ENCODE measurements at regions not wholly inside any gene's neighbourhood (a gene's known extent, or its start where the extent isn't known, plus 50 kb on each side); places are given as distances from the start of the nearest gene placed in this dataset.
"Not testable (repeated sequence)": the region's sequence is repeated elsewhere in the genome, so short reads cannot be mapped to it uniquely, and the experiment has no call there.

DNA sequence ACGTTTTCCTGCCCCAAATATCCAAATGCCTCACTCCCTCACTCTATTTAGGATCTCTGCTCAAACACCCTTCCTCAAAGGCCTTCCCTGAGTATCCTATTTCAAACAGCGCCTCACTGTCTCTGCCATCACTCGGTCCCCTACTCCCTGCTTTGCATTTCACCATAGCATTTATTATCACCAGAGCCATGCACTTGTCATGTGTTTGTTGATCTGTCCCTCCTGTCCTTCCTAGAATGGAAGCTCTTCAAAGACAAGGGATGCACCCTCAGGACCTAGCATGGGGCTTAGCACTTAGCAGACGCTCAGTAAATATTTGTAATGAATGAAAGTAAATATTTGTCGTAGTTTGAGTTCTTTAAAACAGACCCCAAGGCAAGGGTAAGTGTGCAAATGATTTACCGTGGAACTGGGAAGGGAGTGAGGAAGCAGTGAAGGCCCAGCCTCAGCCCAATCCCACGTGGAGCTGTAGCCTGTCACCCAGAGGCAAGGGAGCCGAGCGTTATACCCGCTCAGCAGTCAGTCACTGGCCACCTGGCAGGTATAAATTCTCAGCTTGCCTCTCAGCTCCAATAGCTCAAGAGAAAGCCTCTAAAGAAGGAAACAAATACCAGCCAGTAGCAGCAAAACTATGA is 97.7 kb upstream of the KIF2A start:
- H3K36me3 ChIP-seq (replicated peaks; ENCODE audit: insufficient read depth, low read length), result no peaks in the 10 kb centered on the region
- no peak overlapping the region for H3K9ac ChIP-seq (ENCODE audit: low read length)
- H3K9me3 ChIP-seq (replicated peaks; ENCODE audit: insufficient read depth, low read length), result no peaks in the 10 kb centered on the region
- no peak overlapping the region for H3K27ac ChIP-seq (ENCODE audit: low read length)
- H3K27me3 ChIP-seq (replicated peaks; ENCODE audit: insufficient read depth, low read length), result no peaks in the 10 kb centered on the region
- H3K4me2 ChIP-seq (ENCODE audit: low read depth, low read length), result no peak overlapping the region
- no peaks in the 10 kb centered on the region for H3K79me2 ChIP-seq (ENCODE audit: low read length)
- no peaks in the 10 kb centered on the region for H3K4me1 ChIP-seq (ENCODE audit: low read length)
- no peak for DNase-seq
- no peaks in the 10 kb centered on the region for H3F3A ChIP-seq (ENCODE audit: insufficient read depth, low read length)
- H3K9me2 ChIP-seq (replicated peaks; ENCODE audit: insufficient read depth, low read length), result no peaks in the 10 kb centered on the region
- no peak overlapping the region for H3K4me3 ChIP-seq (ENCODE audit: low read length)
- no peak for TF ChIP-seq EZH2phosphoT487 (IDR thresholded peaks at IDR 0.05; ENCODE audit: low read length)
- TF ChIP-seq, protein P1, sequence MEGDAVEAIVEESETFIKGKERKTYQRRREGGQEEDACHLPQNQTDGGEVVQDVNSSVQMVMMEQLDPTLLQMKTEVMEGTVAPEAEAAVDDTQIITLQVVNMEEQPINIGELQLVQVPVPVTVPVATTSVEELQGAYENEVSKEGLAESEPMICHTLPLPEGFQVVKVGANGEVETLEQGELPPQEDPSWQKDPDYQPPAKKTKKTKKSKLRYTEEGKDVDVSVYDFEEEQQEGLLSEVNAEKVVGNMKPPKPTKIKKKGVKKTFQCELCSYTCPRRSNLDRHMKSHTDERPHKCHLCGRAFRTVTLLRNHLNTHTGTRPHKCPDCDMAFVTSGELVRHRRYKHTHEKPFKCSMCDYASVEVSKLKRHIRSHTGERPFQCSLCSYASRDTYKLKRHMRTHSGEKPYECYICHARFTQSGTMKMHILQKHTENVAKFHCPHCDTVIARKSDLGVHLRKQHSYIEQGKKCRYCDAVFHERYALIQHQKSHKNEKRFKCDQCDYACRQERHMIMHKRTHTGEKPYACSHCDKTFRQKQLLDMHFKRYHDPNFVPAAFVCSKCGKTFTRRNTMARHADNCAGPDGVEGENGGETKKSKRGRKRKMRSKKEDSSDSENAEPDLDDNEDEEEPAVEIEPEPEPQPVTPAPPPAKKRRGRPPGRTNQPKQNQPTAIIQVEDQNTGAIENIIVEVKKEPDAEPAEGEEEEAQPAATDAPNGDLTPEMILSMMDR (IDR thresholded peaks at IDR 0.05; ENCODE audit: low read length), result no peak
- TF ChIP-seq EZH2 (optimal IDR thresholded peaks at IDR 0.05; ENCODE audit: low read depth, low read length), result no peak
- H4K20me1 ChIP-seq (ENCODE audit: insufficient read depth, low read length), result no peaks in the 10 kb centered on the region
- no peak overlapping the region for H2AFZ ChIP-seq (ENCODE audit: low read length)

DNA sequence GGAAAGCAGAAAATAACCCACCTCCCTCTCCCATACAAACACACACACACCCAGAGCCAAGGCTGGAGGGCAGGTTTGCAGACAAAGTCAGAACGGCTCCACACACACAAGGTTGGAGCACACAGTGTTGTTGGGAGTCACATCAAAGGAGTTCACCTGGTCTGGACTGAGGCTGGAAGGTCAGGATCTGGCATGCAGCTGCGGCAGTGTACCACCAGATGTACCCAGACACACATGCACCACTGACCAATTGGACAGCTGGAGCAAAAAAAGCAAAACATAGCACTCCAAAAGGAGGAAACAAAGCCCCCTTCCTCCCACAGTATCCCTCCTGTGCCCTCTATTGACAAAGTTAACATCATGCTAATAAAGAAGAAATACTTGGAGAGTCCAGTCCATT is 94.6 kb upstream of the KIF2A start:
- no peak overlapping the region for H3K9ac ChIP-seq (ENCODE audit: low read length)
- DNase-seq, result no peak
- no peak overlapping the region for H2AFZ ChIP-seq (ENCODE audit: low read length)
- H3K9me2 ChIP-seq (replicated peaks; ENCODE audit: insufficient read depth, low read length), result no peaks in the 10 kb centered on the region
- H4K20me1 ChIP-seq (ENCODE audit: insufficient read depth, low read length), result no peaks in the 10 kb centered on the region
- H3K36me3 ChIP-seq (replicated peaks; ENCODE audit: insufficient read depth, low read length), result no peaks in the 10 kb centered on the region
- TF ChIP-seq EZH2phosphoT487 (IDR thresholded peaks at IDR 0.05; ENCODE audit: low read length), result no peak
- H3K27me3 ChIP-seq (replicated peaks; ENCODE audit: insufficient read depth, low read length), result no peaks in the 10 kb centered on the region
- peaks cover 9% of the 10 kb centered on the region for H3K4me1 ChIP-seq (ENCODE audit: low read length)
- no peaks in the 10 kb centered on the region for H3K79me2 ChIP-seq (ENCODE audit: low read length)
- H3F3A ChIP-seq (ENCODE audit: insufficient read depth, low read length), result no peaks in the 10 kb centered on the region
- no peak overlapping the region for H3K4me3 ChIP-seq (ENCODE audit: low read length)
- H3K9me3 ChIP-seq (replicated peaks; ENCODE audit: insufficient read depth, low read length), result no peaks in the 10 kb centered on the region
- H3K27ac ChIP-seq (ENCODE audit: low read length), result no peak overlapping the region
- no peak overlapping the region for H3K4me2 ChIP-seq (ENCODE audit: low read depth, low read length)

DNA sequence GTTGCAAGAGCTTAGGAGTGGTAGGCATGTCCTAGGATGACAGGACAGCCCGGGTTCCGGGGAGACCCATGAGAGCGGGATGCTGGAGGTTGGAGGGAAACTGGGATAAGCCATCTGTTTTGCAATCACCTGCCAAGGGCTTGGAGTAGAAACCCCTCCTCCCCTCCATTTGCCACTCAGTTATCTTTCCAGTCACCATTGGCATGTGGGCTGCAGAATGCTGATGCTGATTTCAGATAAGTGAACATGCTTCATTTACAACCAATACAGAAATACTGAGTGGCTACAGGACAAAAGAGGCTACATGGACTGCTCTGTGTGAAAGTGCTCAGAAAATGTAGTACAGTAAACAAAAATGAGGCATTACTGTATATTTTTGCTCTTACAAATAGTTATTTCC is 93.4 kb upstream of the KIF2A start:
- no peaks in the 10 kb centered on the region for H3K9me2 ChIP-seq (replicated peaks; ENCODE audit: insufficient read depth, low read length)
- no peak overlapping the region for H3K9ac ChIP-seq (ENCODE audit: low read length)
- DNase-seq, result no peak
- H3K4me3 ChIP-seq (ENCODE audit: low read length), result no peak overlapping the region
- H3K4me1 ChIP-seq (ENCODE audit: low read length), result peaks cover 9% of the 10 kb centered on the region
- H4K20me1 ChIP-seq (ENCODE audit: insufficient read depth, low read length), result no peaks in the 10 kb centered on the region
- no peak overlapping the region for H3K4me2 ChIP-seq (ENCODE audit: low read depth, low read length)
- H3F3A ChIP-seq (ENCODE audit: insufficient read depth, low read length), result no peaks in the 10 kb centered on the region
- TF ChIP-seq, protein P1 (IDR thresholded peaks at IDR 0.05; ENCODE audit: low read length), result no peak
- TF ChIP-seq EZH2phosphoT487 (IDR thresholded peaks at IDR 0.05; ENCODE audit: low read length), result no peak
- TF ChIP-seq EZH2 (optimal IDR thresholded peaks at IDR 0.05; ENCODE audit: low read depth, low read length), result no peak
- no peak overlapping the region for H3K27ac ChIP-seq (ENCODE audit: low read length)
- no peaks in the 10 kb centered on the region for H3K79me2 ChIP-seq (ENCODE audit: low read length)
- H3K36me3 ChIP-seq (replicated peaks; ENCODE audit: insufficient read depth, low read length), result no peaks in the 10 kb centered on the region
- H3K9me3 ChIP-seq (replicated peaks; ENCODE audit: insufficient read depth, low read length), result no peaks in the 10 kb centered on the region
- H2AFZ ChIP-seq (ENCODE audit: low read length), result no peak overlapping the region
- H3K27me3 ChIP-seq (replicated peaks; ENCODE audit: insufficient read depth, low read length), result no peaks in the 10 kb centered on the region

DNA sequence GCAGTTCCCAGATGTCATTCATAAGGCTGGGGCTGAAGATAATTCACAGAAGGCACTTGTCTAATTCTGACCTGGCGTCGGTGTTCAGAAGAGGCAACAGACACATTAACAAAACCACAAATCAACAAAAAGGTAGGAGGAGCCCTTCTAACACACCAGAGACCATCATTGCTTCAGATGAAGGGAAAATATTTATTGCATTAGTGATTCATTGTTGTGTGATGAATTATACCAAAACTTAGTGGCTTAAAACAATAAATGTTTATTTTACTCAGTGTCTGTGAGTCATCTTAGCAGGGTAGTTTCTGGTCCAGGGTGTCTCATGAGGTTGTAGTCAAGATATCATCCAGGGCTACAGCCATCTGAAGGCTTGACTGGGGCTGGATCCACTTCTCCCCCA is 91.3 kb upstream of the KIF2A start:
- H3K9me2 ChIP-seq (replicated peaks; ENCODE audit: insufficient read depth, low read length), result no peaks in the 10 kb centered on the region
- H3K4me3 ChIP-seq (ENCODE audit: low read length), result no peak overlapping the region
- no peaks in the 10 kb centered on the region for H3K79me2 ChIP-seq (ENCODE audit: low read length)
- no peaks in the 10 kb centered on the region for H3K9me3 ChIP-seq (replicated peaks; ENCODE audit: insufficient read depth, low read length)
- H3K27me3 ChIP-seq (replicated peaks; ENCODE audit: insufficient read depth, low read length), result no peaks in the 10 kb centered on the region
- no peaks in the 10 kb centered on the region for H4K20me1 ChIP-seq (ENCODE audit: insufficient read depth, low read length)
- no peak for DNase-seq
- peaks cover 9% of the 10 kb centered on the region for H3K4me1 ChIP-seq (ENCODE audit: low read length)
- no peaks in the 10 kb centered on the region for H3K36me3 ChIP-seq (replicated peaks; ENCODE audit: insufficient read depth, low read length)
- H2AFZ ChIP-seq (ENCODE audit: low read length), result no peak overlapping the region
- TF ChIP-seq EZH2 (optimal IDR thresholded peaks at IDR 0.05; ENCODE audit: low read depth, low read length) (no peak), EZH2phosphoT487 (IDR thresholded peaks at IDR 0.05; ENCODE audit: low read length) (no peak)
- TF ChIP-seq, protein P1 (IDR thresholded peaks at IDR 0.05; ENCODE audit: low read length), result no peak
- no peaks in the 10 kb centered on the region for H3F3A ChIP-seq (ENCODE audit: insufficient read depth, low read length)
- peak overlapping the region; percentile 4; the same call in 1 of the 2 replicates for H3K4me2 ChIP-seq (ENCODE audit: low read depth, low read length)
- no peak overlapping the region for H3K27ac ChIP-seq (ENCODE audit: low read length)
- H3K9ac ChIP-seq (ENCODE audit: low read length), result no peak overlapping the region

DNA sequence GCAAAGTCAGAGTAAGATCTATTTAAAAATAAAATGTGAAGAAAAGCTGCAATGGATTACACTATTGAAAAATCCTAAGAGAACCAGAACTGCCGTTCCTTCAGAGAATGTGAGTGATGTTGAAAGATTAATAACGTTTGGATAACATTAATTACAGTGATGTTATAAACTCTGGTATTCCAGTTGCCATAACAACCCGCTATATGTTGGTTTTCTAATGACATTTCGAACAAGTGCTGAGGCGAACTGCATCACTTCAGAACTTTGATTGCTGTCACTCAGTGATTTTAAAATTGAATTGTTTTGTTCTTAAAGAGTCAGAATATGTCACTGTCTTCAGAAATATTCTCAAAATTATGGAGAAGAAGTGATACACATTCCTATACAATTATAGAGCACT is 89.4 kb upstream of the KIF2A start:
- not testable (repeated sequence) for H3K79me2 ChIP-seq (ENCODE audit: low read length); H4K20me1 ChIP-seq (ENCODE audit: insufficient read depth, low read length)

More for the DNA sequence above, 89.4 kb upstream of the KIF2A start:
- H3K27me3 ChIP-seq (replicated peaks; ENCODE audit: insufficient read depth, low read length); H3K9me2 ChIP-seq (replicated peaks; ENCODE audit: insufficient read depth, low read length); H3K9ac ChIP-seq (ENCODE audit: low read length); H3K9me3 ChIP-seq (replicated peaks; ENCODE audit: insufficient read depth, low read length); H3K4me3 ChIP-seq (ENCODE audit: low read length); H3K4me2 ChIP-seq (ENCODE audit: low read depth, low read length); H3K4me1 ChIP-seq (ENCODE audit: low read length); H3K36me3 ChIP-seq (replicated peaks; ENCODE audit: insufficient read depth, low read length); H3F3A ChIP-seq (ENCODE audit: insufficient read depth, low read length); H2AFZ ChIP-seq (ENCODE audit: low read length); H3K27ac ChIP-seq (ENCODE audit: low read length); DNase-seq: not testable (repeated sequence)
